T-cell (primary cell): ENCODE measurements at regions not wholly inside any gene's neighbourhood (a gene's known extent, or its start where the extent isn't known, plus 50 kb on each side); places are given as distances from the start of the nearest gene placed in this dataset.
"Not testable (repeated sequence)": the region's sequence is repeated elsewhere in the genome, so short reads cannot be mapped to it uniquely, and the experiment has no call there.

Source experiments
- ATAC-seq, 4 experiments: fragments of 200-7000 bp in 3 of 4; fragments of 150-1000 bp in 1 of 4; cut with Tn5 transposase; replicated peaks in 1 of 4; 1 replicate in 3 of 4; 2 replicates in 1 of 4; pipeline ENCODE4 v1.10.0; 2021; ENCODE audit warnings: moderate library complexity in 3 of 4, mild to moderate bottlenecking in 2 of 4, moderate number of reproducible peaks in 1 of 4
- CTCF ChIA-PET, 2 donors: fragments of 300-600 bp; sonication (Branson Sonifier 250); formaldehyde crosslinking; loops; one replicate each; lab custom pipeline; 2022; ENCODE audit warnings: antibody characterized with exemption in 2 of 2; lab: Charles Lee
- POLR2A ChIA-PET, 2 donors: fragments of 300-600 bp; sonication (Branson Sonifier 250); formaldehyde crosslinking; loops; one replicate each; lab custom pipeline; 2022; ENCODE audit warnings: antibody characterized with exemption in 2 of 2; lab: Charles Lee
- DNase-seq, 35 experiments: peaks; one replicate each; pipeline versions ENCODE4 v3.0.0 to v3.0.0-alpha.2; 2013 to 2023
- H3K27ac ChIP-seq: one replicate; pipeline ENCODE4 v1.5.1; 2013; ENCODE audit warnings: low read length
- H3K27me3 ChIP-seq, 2 experiments: replicated peaks in 1 of 2; 1 replicate in 1 of 2; 2 replicates in 1 of 2; pipeline versions ENCODE4 v1.6.1 to v1.7.0; 2013; ENCODE audit warnings: low read length in 1 of 2, mixed read lengths in 1 of 2; ENCODE audit not compliant: control insufficient read depth in 2 of 2, insufficient read depth in 2 of 2; ENCODE audit errors: extremely low read depth in 1 of 2
- H3K36me3 ChIP-seq, 2 donors: 1 replicate in 1 of 2; 2 replicates in 1 of 2; pipeline versions ENCODE4 v1.6.1 to v1.7.0; 2013; ENCODE audit warnings: low read length in 1 of 2; ENCODE audit not compliant: control insufficient read depth in 2 of 2, insufficient read depth in 1 of 2; ENCODE audit errors: extremely low read depth in 1 of 2
- H3K4me1 ChIP-seq, 2 experiments: 1 replicate in 1 of 2; 2 replicates in 1 of 2; pipeline versions ENCODE4 v1.6.1 to v1.7.0; 2013; ENCODE audit warnings: low read length in 2 of 2, mixed read lengths in 1 of 2; ENCODE audit not compliant: insufficient read depth in 2 of 2, control insufficient read depth in 1 of 2; ENCODE audit errors: extremely low read depth in 1 of 2
- H3K4me3 ChIP-seq, 2 donors: 1 replicate in 1 of 2; 2 replicates in 1 of 2; pipeline versions ENCODE4 v1.5.1 to v1.7.0; 2013; ENCODE audit warnings: mild to moderate bottlenecking in 2 of 2, low read length in 1 of 2, moderate library complexity in 1 of 2; ENCODE audit not compliant: control insufficient read depth in 1 of 2; ENCODE audit errors: extremely low read depth in 1 of 2
- H3K9me3 ChIP-seq: 2 replicates; pipeline ENCODE4 v1.7.0; 2013
- H3K27ac Mint-ChIP-seq, 2 donors: one replicate each; pipeline ENCODE4 v1.8.0; 2020 to 2021; ENCODE audit warnings: mild to moderate bottlenecking in 2 of 2, mixed read lengths in 2 of 2
- H3K27me3 Mint-ChIP-seq, 2 donors: one replicate each; pipeline ENCODE4 v1.8.0; 2021 to 2022; ENCODE audit warnings: mixed read lengths in 2 of 2
- H3K36me3 Mint-ChIP-seq: one replicate; pipeline ENCODE4 v1.8.0; 2021; ENCODE audit warnings: mixed read lengths
- H3K4me1 Mint-ChIP-seq, 3 donors: one replicate each; pipeline ENCODE4 v1.8.0; 2020 to 2022; ENCODE audit warnings: mixed read lengths in 3 of 3, mild to moderate bottlenecking in 1 of 3
- H3K4me3 Mint-ChIP-seq, 3 donors: one replicate each; pipeline ENCODE4 v1.8.0; 2020 to 2022; ENCODE audit warnings: mild to moderate bottlenecking in 3 of 3, mixed read lengths in 3 of 3, moderate library complexity in 3 of 3
- H3K9me3 Mint-ChIP-seq, 3 donors: one replicate each; pipeline ENCODE4 v1.8.0; 2020 to 2022; ENCODE audit warnings: mixed read lengths in 3 of 3
- WGBS: methylation state at CpG from one replicate; pipeline ENCODE4 v1.1.5; 2013; ENCODE audit warnings: missing lambda C conversion rate; ENCODE audit not compliant: insufficient coverage; 5-methylcytosine and 5-hydroxymethylcytosine counted together

DNA sequence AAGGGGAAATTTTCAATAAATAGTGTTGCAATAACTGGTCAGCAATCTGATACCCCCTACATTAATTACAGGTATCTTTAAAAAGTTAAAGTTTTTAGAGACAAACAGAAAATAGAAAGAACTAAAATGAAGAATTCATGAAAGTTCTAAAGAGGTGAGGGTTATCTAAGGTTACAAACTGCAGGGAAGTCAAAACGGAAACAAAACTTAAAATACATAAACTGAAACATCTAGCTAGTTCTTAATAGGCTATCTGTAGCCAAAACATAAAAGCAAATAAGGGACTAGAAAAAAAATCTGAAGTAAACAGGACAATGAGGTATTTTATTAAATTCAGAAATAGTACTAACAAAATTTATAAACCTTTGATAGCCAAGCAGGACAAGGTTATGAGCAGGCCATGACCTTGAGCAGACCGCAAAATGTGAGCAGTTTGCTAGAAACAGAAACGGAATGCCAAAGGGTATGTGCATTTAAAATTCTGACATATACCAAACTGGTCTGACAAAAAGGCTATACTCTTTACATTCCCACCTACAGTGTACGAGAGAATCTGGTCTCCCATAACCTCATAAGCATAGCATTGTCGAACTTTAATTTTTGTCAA is 56.9 kb upstream of the SRRM3 start:
- H3K27ac ChIP-seq, H3K9me3 ChIP-seq, DNase-seq, H3K27ac Mint-ChIP-seq, H3K36me3 ChIP-seq, POLR2A ChIA-PET, H3K4me3 Mint-ChIP-seq, ATAC-seq, H3K36me3 Mint-ChIP-seq, H3K27me3 Mint-ChIP-seq, H3K27me3 ChIP-seq, H3K9me3 Mint-ChIP-seq, H3K4me3 ChIP-seq: not testable (repeated sequence)
- 85% methylated on average over 2 of the region's 5 CpGs for WGBS
- H3K4me1 ChIP-seq, result peaks cover 0 to 17% of the 10 kb centered on the region in 2 experiments
- H3K4me1 Mint-ChIP-seq, result peaks cover 0 to 27% (median 19%) of the 10 kb centered on the region in 3 donors
- CTCF ChIA-PET, result interaction anchor here in 1 of 2 donors (0.7 kb wide), 1 partner anchor 159 kb away, joined by 6 read pairs; no protein-coding TSS in a partner anchor

DNA sequence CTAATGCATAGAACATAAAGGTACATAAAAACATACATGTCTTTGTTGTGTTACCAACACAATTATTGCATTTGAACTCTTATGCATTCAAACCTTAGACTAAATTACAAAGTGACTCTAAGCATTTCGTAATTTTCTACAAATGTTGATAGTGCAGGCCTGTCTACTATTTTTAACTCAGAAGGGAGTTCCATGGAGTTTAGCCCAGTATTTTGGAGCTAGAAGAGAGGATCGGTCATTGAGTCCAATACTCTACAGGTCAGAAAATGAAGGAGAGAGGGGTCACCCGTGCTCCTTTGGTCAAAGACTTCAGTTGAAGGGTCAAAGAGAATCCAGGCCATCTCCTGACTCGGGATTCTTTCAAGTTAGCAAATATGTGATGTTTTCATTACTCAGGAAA is 55.3 kb upstream of the SRRM3 start:
- Mint-ChIP-seq H3K4me1 (peaks cover 0 to 32% (median 25%) of the 10 kb centered on the region in 3 donors), H3K27ac (no peak overlapping the region), H3K36me3 (no peaks in the 10 kb centered on the region), H3K4me3 (no peak overlapping the region), H3K9me3 (no peaks in the 10 kb centered on the region), H3K27me3 (no peaks in the 10 kb centered on the region)
- no peak for DNase-seq
- Histone ChIP-seq H3K36me3 (no peaks in the 10 kb centered on the region), H3K27ac (no peak overlapping the region), H3K4me1 (peaks cover 7 to 32% of the 10 kb centered on the region in 2 experiments), H3K27me3 (peaks cover 0 to 11% of the 10 kb centered on the region in 2 experiments), H3K9me3 (no peaks in the 10 kb centered on the region), H3K4me3 (no peak overlapping the region)
- ChIA-PET CTCF (no interaction called here), POLR2A (no interaction called here)
- ATAC-seq, result no peak
- WGBS, result no CpG with 5 or more reads among the region's 4 CpGs

DNA sequence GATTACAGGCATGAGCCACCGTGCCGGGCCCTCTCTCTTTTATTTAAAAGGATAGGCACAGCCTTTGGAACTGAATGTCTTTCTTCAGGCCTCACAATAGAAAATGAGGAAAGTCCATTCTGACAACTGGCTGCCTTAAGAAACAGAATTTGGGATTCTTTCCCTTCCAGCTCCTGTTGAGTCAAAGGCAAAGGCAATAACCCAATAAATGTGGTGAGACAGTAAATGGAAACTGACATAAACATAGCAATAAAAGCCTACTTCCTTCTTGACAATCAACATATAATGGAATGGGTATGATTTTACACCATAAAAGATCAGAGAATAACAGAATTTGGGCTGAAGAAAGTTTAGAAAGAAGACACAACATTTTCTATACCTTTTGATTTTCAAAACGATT is 52.7 kb upstream of the SRRM3 start:
- H3K27ac Mint-ChIP-seq, H3K27me3 Mint-ChIP-seq, DNase-seq, ATAC-seq, H3K27me3 ChIP-seq, H3K9me3 Mint-ChIP-seq, H3K4me3 Mint-ChIP-seq, H3K36me3 ChIP-seq, H3K36me3 Mint-ChIP-seq, H3K4me3 ChIP-seq, H3K9me3 ChIP-seq, CTCF ChIA-PET, H3K27ac ChIP-seq: not testable (repeated sequence)
- POLR2A ChIA-PET, result interaction anchor here in 1 of 2 donors (0.7 kb wide), 1 partner anchor 81 kb away, joined by 4 read pairs; no protein-coding TSS in a partner anchor
- 83% methylated on average over 2 of the region's 3 CpGs for WGBS
- peaks cover 14 to 43% (median 30%) of the 10 kb centered on the region in 3 donors for H3K4me1 Mint-ChIP-seq
- H3K4me1 ChIP-seq, result peaks cover 23 to 37% of the 10 kb centered on the region in 2 experiments

DNA sequence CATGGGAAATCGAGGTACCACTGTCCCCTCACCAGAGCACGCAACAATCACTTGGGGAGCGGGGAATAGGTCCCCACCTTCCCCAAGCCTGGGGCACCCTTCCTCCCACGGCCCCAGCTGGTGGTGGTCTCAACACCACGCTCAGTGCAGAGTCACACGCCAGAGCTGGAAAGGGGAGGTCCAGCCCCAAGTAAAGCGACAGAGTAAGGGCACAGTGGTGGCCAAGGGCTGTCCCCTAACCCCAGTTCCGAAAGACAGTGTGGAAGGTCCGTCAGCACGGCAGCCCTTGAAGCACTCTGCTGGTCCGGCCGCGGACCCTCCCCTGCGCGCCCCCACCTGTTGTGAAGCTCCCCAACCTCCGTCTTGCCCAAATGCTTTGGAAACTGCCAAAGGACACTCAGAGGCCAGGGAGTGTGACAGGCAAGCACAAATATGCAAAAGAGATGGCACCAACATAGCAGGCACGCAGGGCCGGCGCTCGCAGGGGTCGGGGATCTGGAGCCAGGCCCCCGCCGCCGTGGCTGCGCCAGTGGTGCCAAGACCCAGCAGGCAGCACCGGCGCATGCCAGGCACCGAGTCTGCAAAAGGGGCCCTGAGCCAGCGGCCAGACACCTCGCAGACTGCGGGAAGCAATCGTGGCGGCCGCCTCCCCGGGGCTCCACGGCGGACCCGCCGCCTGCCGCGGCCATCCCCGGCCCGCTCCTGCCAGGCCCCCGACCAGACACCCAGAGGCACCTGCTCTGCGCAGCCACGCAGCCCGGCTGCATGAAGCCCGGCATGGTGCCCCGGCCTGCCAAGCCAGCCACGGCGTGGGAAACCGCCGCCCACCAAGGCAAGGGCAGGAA is 51.6 kb upstream of the SRRM3 start:
- 61% methylated on average over 47 of the region's 53 CpGs for WGBS
- H3K36me3 ChIP-seq, result no peaks in the 10 kb centered on the region
- ChIA-PET CTCF (no interaction called here), POLR2A (no interaction called here)
- Mint-ChIP-seq H3K4me1 (peaks cover 21 to 47% (median 32%) of the 10 kb centered on the region in 3 donors), H3K36me3 (no peaks in the 10 kb centered on the region), H3K27ac (no peak overlapping the region), H3K4me3 (peak overlapping the region in 1 of 3 donors; percentile 56), H3K9me3 (no peaks in the 10 kb centered on the region), H3K27me3 (no peaks in the 10 kb centered on the region)
- H3K4me3 ChIP-seq, result peak overlapping the region in 1 of 2 donors; percentile 23
- peaks cover 28 to 41% of the 10 kb centered on the region in 2 experiments for H3K4me1 ChIP-seq
- H3K27me3 ChIP-seq, result peaks cover 0 to 9% of the 10 kb centered on the region in 2 experiments
- ATAC-seq (no peak), DNase-seq (peak in 1 of 35 experiments; percentile 30)
- no peaks in the 10 kb centered on the region for H3K9me3 ChIP-seq
- no peak overlapping the region for H3K27ac ChIP-seq
